Body of pancreas (tissue), 4 donors: ENCODE measurements at regions not wholly inside any gene's neighbourhood (a gene's known extent, or its start where the extent isn't known, plus 50 kb on each side); places are given as distances from the start of the nearest gene placed in this dataset.

Experiments used
- ATAC-seq: fragments of 150-250 bp; one replicate; pipeline ENCODE4 v1.9.1; 2016
- DNase-seq, 4 donors: peaks; one replicate each; pipeline ENCODE4 v3.0.0-alpha.2; 2019
- H3K27ac ChIP-seq, 4 donors: fragments of 200-600 bp; sonication (generic); 1 replicate in 3 of 4; 2 replicates in 1 of 4; pipeline versions ENCODE4 v1.5.1 to v1.6.1; 2016 to 2019; ENCODE audit warnings: mild to moderate bottlenecking in 1 of 4, mixed read lengths in 1 of 4, moderate library complexity in 1 of 4
- H3K27me3 ChIP-seq, 2 donors: fragments of 200-600 bp; sonication (generic); one replicate each; pipeline ENCODE4 v1.6.0; 2016; ENCODE audit warnings: mild to moderate bottlenecking in 1 of 2
- H3K36me3 ChIP-seq, 2 donors: fragments of 200-600 bp; sonication (generic); replicated peaks in 1 of 2; 2 replicates each; pipeline ENCODE4 v1.5.1; 2016; ENCODE audit warnings: low read depth in 2 of 2; ENCODE audit not compliant: insufficient read depth in 1 of 2
- H3K4me1 ChIP-seq: fragments of 200-600 bp; sonication (generic); one replicate; pipeline ENCODE4 v1.6.0; 2016
- H3K4me3 ChIP-seq, 2 donors: fragments of 200-600 bp; sonication (generic); 1 replicate in 1 of 2; 2 replicates in 1 of 2; pipeline ENCODE4 v1.5.1; 2016 to 2019
- H3K9me3 ChIP-seq, 3 donors: fragments of 200-600 bp; sonication (generic); 1 replicate in 2 of 3; 2 replicates in 1 of 3; pipeline ENCODE4 v1.5.1; 2016
- CTCF ChIP-seq, 7 experiments: fragments of 450-650 bp in 4 of 7; fragments of 200-600 bp in 3 of 7; sonication (generic) in 3 of 7; IDR thresholded peaks; one replicate each; pipeline ENCODE4 v1.5.1; 2016 to 2019; ENCODE audit warnings: antibody characterized with exemption in 7 of 7
- POLR2A ChIP-seq, 3 donors: fragments of 450-650 bp; IDR thresholded peaks; one replicate each; pipeline ENCODE4 v1.6.1; 2016; ENCODE audit warnings: antibody characterized with exemption in 3 of 3, mild to moderate bottlenecking in 2 of 3
- WGBS, 2 donors: methylation state at CpG; one replicate each; pipeline ENCODE4 v1.1.5; 2017; 5-methylcytosine and 5-hydroxymethylcytosine counted together
- intact Hi-C: fragments of 100-400 bp; cut with DNase I; formaldehyde crosslinking; loops from one replicate; pipeline ENCODE4 v1.15.1; 2023

- intact Hi-C loops = loop anchor here (10.0 kb wide), 2 partner anchors 212 to 342 kb away; no protein-coding TSS in a partner anchor
- Histone ChIP-seq H3K9me3 (no peaks in the 10 kb centered on the region), H3K27me3 (no peaks in the 10 kb centered on the region), H3K4me3 (no peak overlapping the region), H3K36me3 (no peaks in the 10 kb centered on the region), H3K27ac (peak overlapping the region in 3 of 4 donors; percentile 0 to 37 (median 36)), H3K4me1 (peaks cover 11% of the 10 kb centered on the region)
- no peak for DNase-seq
- TF ChIP-seq POLR2A (IDR thresholded peaks at IDR 0.05) (no peak), CTCF (IDR thresholded peaks at IDR 0.05) (peak in 6 of 7 experiments; percentile 38 to 65 (median 54))
- peak; percentile 76 for ATAC-seq
- WGBS, 2 donors = 36 to 43% methylated on average over 13 of the region's 13 CpGs
Observed at GRCh38 chr3:43162230-43163084, 56.6 kb upstream of the POMGNT2 start.

- no peaks in the 10 kb centered on the region for H3K36me3 ChIP-seq
- no peaks in the 10 kb centered on the region for H3K27me3 ChIP-seq
- ATAC-seq (peak; percentile 22), DNase-seq (no peak)
- H3K4me3 ChIP-seq = no peak overlapping the region
- H3K27ac ChIP-seq = no peak overlapping the region
- peaks cover 11% of the 10 kb centered on the region for H3K4me1 ChIP-seq
- TF ChIP-seq POLR2A (IDR thresholded peaks at IDR 0.05) (no peak), CTCF (IDR thresholded peaks at IDR 0.05) (no peak)
- intact Hi-C loops = loop anchor here (10.0 kb wide), 2 partner anchors 213 to 343 kb away; no protein-coding TSS in a partner anchor
- WGBS, 2 donors = 54 to 56% methylated on average over 5 of the region's 5 CpGs
- no peaks in the 10 kb centered on the region for H3K9me3 ChIP-seq
Observed at GRCh38 chr3:43161684-43162229, 55.9 kb upstream of the POMGNT2 start.

- peaks cover 11% of the 10 kb centered on the region for H3K4me1 ChIP-seq
- no peaks in the 10 kb centered on the region for H3K9me3 ChIP-seq
- H3K27ac ChIP-seq = no peak overlapping the region
- H3K36me3 ChIP-seq = no peaks in the 10 kb centered on the region
- ATAC-seq (no peak), DNase-seq (no peak)
- TF ChIP-seq POLR2A (IDR thresholded peaks at IDR 0.05) (no peak), CTCF (IDR thresholded peaks at IDR 0.05) (no peak)
- intact Hi-C loops = loop anchor here (10.0 kb wide), 2 partner anchors 214 to 344 kb away; no protein-coding TSS in a partner anchor
- H3K4me3 ChIP-seq = no peak overlapping the region
- H3K27me3 ChIP-seq = no peaks in the 10 kb centered on the region
- WGBS, 2 donors = 85 to 88% methylated on average over 1 of the region's 1 CpG
Observed at GRCh38 chr3:43160664-43161063, 54.8 kb upstream of the POMGNT2 start.

- Histone ChIP-seq H3K4me3 (no peak overlapping the region), H3K9me3 (no peaks in the 10 kb centered on the region), H3K4me1 (peaks cover 11% of the 10 kb centered on the region), H3K27me3 (no peaks in the 10 kb centered on the region), H3K36me3 (no peaks in the 10 kb centered on the region), H3K27ac (no peak overlapping the region)
- TF ChIP-seq CTCF (IDR thresholded peaks at IDR 0.05) (no peak), POLR2A (IDR thresholded peaks at IDR 0.05) (no peak)
- no peak for ATAC-seq
- no peak for DNase-seq
- intact Hi-C loops = loop anchor here (10.0 kb wide), 2 partner anchors 215 to 345 kb away; no protein-coding TSS in a partner anchor
- 81 to 86% methylated on average over 3 of the region's 3 CpGs for WGBS, 2 donors
Observed at GRCh38 chr3:43159876-43160255, 54.0 kb upstream of the POMGNT2 start.
